Stomach (tissue), 8 donors: ENCODE measurements at regions not wholly inside any gene's neighbourhood (a gene's known extent, or its start where the extent isn't known, plus 50 kb on each side); places are given as distances from the start of the nearest gene placed in this dataset.
"Not testable (repeated sequence)": the region's sequence is repeated elsewhere in the genome, so short reads cannot be mapped to it uniquely, and the experiment has no call there.

Experiments
- DNase-seq, 2 donors: peaks; one replicate each; pipeline versions ENCODE4 v3.0.0 to v3.0.0-alpha.2; 2013 to 2019
- H3K27ac ChIP-seq, 5 donors: fragments of 200-600 bp in 4 of 5; sonication (generic) in 4 of 5; one replicate each; pipeline ENCODE4 v1.5.1; 2013 to 2019; ENCODE audit warnings: mild to moderate bottlenecking in 1 of 5, moderate library complexity in 1 of 5
- H3K27me3 ChIP-seq, 3 donors: fragments of 200-600 bp; sonication (generic); one replicate each; pipeline ENCODE4 v1.5.1; 2017 to 2019; ENCODE audit warnings: mixed run types in 1 of 3
- H3K36me3 ChIP-seq, 4 donors: fragments of 200-600 bp; sonication (generic); 1 replicate in 3 of 4; 2 replicates in 1 of 4; pipeline ENCODE4 v1.5.1; 2016 to 2019
- H3K4me1 ChIP-seq, 4 donors: fragments of 200-600 bp; sonication (generic); one replicate each; pipeline ENCODE4 v1.5.1; 2016 to 2019
- H3K4me3 ChIP-seq, 4 donors: fragments of 200-600 bp; sonication (generic) in 3 of 4; one replicate each; pipeline ENCODE4 v1.5.1; 2016 to 2019; ENCODE audit warnings: mild to moderate bottlenecking in 1 of 4
- H3K9me3 ChIP-seq, 4 donors: fragments of 200-600 bp; sonication (generic); one replicate each; pipeline ENCODE4 v1.5.1; 2016 to 2019
- EP300 ChIP-seq: sonication (generic); formaldehyde crosslinking; IDR thresholded peaks from one replicate; pipeline ENCODE4 v1.6.1; 2017; ENCODE audit warnings: antibody characterized with exemption
- POLR2A ChIP-seq, 4 donors: fragments of 450-650 bp; IDR thresholded peaks; one replicate each; pipeline ENCODE4 v1.6.1; 2016; ENCODE audit warnings: antibody characterized with exemption in 4 of 4, control low read depth in 2 of 4, mild to moderate bottlenecking in 1 of 4, moderate library complexity in 1 of 4
- POLR2AphosphoS5 ChIP-seq, 3 donors: sonication (generic); formaldehyde crosslinking; IDR thresholded peaks; one replicate each; pipeline ENCODE4 v1.6.1; 2016; ENCODE audit warnings: antibody characterized with exemption in 3 of 3
- WGBS, 5 donors: extraction: QIAGEN DNeasy Blood & Tissue Kit in 3 of 5; methylation state at CpG; one replicate each; pipeline versions ENCODE4 v1.1.5 to v1.1.7; 2013 to 2018; 5-methylcytosine and 5-hydroxymethylcytosine counted together
- intact Hi-C: fragments of 100-400 bp; cut with DNase I; formaldehyde crosslinking; loops from one replicate; pipeline ENCODE4 v1.15.1; 2023; ENCODE audit warnings: low total_unique reads
- TF ChIP-seq, protein P1 (sequence below), 7 experiments: fragments of 450-650 bp in 4 of 7; fragments of 200-600 bp in 3 of 7; sonication (generic) in 3 of 7; IDR thresholded peaks; one replicate each; pipeline ENCODE4 v1.5.1; 2016 to 2019; ENCODE audit warnings: antibody characterized with exemption in 7 of 7, control low read depth in 2 of 7, mild to moderate bottlenecking in 1 of 7
- donor health status: healthy with polysubstance abuse.
- donor health status: Bipolar disorder and iron deficiency.
- donor health status: healthy.

DNA sequence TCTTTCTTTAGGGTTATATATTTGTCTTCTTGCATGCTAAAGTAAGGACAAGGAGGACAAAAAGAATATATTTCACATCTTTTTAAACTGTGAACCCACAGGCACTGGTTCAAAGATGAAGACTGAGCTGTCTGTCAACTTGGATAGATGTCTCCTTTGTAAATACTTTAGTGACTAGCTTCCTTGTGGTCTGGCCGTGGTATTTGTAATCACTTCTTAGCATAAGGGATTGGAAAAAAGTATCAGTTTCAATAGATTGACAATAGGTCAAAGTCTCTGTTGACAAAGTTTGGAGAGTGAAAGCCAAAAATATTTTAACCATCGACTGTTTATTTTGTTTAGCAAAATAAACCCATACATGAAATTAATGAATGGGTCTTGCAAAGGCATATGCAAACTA, 91.4 kb downstream of the TMEM167A start:
- intact Hi-C loops, result no loop called here
- no peak for DNase-seq
- Histone ChIP-seq H3K9me3 (no peaks in the 10 kb centered on the region), H3K4me1 (peaks cover 0 to 12% (median 8%) of the 10 kb centered on the region in 4 donors), H3K4me3 (no peak overlapping the region), H3K27ac (no peak overlapping the region), H3K27me3 (no peaks in the 10 kb centered on the region), H3K36me3 (no peaks in the 10 kb centered on the region)
- TF ChIP-seq, protein P1, sequence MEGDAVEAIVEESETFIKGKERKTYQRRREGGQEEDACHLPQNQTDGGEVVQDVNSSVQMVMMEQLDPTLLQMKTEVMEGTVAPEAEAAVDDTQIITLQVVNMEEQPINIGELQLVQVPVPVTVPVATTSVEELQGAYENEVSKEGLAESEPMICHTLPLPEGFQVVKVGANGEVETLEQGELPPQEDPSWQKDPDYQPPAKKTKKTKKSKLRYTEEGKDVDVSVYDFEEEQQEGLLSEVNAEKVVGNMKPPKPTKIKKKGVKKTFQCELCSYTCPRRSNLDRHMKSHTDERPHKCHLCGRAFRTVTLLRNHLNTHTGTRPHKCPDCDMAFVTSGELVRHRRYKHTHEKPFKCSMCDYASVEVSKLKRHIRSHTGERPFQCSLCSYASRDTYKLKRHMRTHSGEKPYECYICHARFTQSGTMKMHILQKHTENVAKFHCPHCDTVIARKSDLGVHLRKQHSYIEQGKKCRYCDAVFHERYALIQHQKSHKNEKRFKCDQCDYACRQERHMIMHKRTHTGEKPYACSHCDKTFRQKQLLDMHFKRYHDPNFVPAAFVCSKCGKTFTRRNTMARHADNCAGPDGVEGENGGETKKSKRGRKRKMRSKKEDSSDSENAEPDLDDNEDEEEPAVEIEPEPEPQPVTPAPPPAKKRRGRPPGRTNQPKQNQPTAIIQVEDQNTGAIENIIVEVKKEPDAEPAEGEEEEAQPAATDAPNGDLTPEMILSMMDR (IDR thresholded peaks at IDR 0.05), result no peak
- TF ChIP-seq POLR2AphosphoS5 (IDR thresholded peaks at IDR 0.05) (no peak), EP300 (no peak), POLR2A (IDR thresholded peaks at IDR 0.05) (no peak)
- 12 to 28% (median 19%) methylated on average over 2 of the region's 2 CpGs for WGBS, 5 donors

DNA sequence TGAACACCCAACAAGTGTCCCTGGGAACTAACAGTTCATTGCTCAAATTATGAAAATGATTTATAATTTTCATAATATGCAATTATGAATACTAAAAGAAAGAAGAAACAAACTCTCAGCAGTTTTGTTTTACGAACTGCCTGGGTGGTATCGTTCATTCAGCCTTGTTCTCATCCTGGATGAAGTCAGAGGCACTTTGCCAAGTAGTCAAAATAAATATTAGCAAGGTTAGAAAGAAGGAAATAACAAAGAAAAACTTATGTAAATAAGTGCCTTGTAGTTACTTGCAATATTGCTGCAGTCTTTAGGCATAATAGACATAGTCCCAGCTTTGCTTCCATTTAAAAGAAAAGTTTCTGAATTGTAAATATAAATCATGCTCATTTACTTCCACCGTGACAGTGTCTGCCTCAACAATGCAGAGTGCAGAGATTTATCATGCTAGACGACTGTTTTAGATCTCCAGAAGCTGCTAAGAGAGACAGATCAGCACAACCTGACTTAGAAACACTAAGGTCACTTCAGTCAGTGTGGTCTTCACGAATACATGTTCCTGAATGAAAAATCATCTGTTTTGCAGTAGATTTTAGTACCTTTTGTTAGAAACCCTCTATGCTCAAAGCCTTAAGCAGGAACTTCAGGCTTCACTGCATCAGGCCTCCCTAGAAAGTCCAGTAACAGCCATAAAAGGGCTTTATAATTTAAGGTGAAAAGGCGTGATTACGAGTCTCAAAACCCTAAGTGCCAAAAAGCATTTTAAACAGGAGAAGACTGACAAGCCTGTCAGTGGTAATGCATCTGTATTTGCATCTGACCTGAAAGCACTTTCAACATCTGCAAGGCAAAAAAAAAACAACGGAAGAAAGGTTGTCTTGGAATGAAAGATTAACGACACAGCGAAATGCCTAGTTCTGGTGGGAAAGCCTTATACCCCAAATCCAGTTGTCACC, 92.1 kb downstream of the TMEM167A start:
- peak in 1 of 2 donors; percentile 39 for DNase-seq
- intact Hi-C loops, result no loop called here
- Histone ChIP-seq H3K27ac (no peak overlapping the region), H3K4me1 (peaks cover 0 to 12% (median 8%) of the 10 kb centered on the region in 4 donors), H3K27me3 (no peaks in the 10 kb centered on the region), H3K36me3 (no peaks in the 10 kb centered on the region), H3K4me3 (no peak overlapping the region), H3K9me3 (no peaks in the 10 kb centered on the region)
- TF ChIP-seq POLR2AphosphoS5 (IDR thresholded peaks at IDR 0.05) (no peak), EP300 (no peak), POLR2A (IDR thresholded peaks at IDR 0.05) (no peak)
- TF ChIP-seq, protein P1 (IDR thresholded peaks at IDR 0.05), result no peak
- WGBS, 5 donors, result 42 to 49% (median 44%) methylated on average over 10 of the region's 10 CpGs

DNA sequence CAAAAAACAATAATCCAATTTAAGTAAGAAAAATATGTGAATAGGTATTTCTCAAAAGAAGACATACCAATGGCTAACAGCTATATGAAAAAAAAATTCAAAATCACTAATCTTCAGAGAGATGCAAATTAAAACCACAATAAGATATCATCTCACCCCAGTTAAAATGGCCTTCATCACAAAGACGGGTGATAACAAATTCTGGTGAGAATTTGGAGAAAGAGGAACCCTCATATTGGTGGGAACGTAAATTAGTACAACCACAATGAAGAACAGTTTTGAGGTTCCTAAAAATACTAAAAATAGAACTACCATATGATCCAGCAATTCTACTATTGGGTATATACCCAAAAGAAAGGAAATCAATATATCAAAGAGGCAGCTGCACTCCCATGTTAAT, 94.3 kb downstream of the TMEM167A start:
- intact Hi-C loops, result no loop called here
- Histone ChIP-seq H3K27me3 (no peaks in the 10 kb centered on the region), H3K9me3 (no peaks in the 10 kb centered on the region), H3K27ac (no peak overlapping the region), H3K4me3 (no peak overlapping the region), H3K4me1 (peaks cover 0 to 12% (median 8%) of the 10 kb centered on the region in 4 donors), H3K36me3 (no peaks in the 10 kb centered on the region)
- WGBS, 5 donors, result 72 to 90% (median 80%) methylated on average over 2 of the region's 2 CpGs
- TF ChIP-seq POLR2A (IDR thresholded peaks at IDR 0.05), result no peak
- TF ChIP-seq, protein P1 (IDR thresholded peaks at IDR 0.05), result no peak
- no peak for TF ChIP-seq POLR2AphosphoS5 (IDR thresholded peaks at IDR 0.05)
- no peak for TF ChIP-seq EP300
- no peak for DNase-seq

DNA sequence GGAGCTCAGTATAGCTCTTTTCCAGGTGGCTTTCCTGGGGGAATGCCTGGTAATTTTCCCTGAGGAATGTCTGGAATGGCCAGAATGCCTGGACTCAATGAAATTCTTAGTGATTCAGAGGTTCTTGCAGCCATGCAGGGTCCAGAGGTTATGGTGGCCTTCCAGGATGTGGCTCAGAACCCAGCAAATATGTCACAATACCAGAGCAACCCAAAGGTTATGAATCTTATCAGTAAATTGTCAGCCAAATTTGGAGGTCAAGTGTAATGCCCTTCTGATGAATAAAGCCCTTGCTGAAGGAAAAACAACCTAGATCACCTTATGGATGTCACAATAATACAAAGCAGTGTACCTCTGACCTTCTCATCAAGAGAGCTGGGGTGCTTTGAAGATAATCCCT, 100.3 kb downstream of the TMEM167A start:
- H3K36me3 ChIP-seq, H3K27me3 ChIP-seq, DNase-seq, H3K4me1 ChIP-seq, H3K27ac ChIP-seq, H3K4me3 ChIP-seq, intact Hi-C loops: not testable (repeated sequence)
- H3K9me3 ChIP-seq, result peaks cover 0 to 24% (median 17%) of the 10 kb centered on the region in 4 donors

DNA sequence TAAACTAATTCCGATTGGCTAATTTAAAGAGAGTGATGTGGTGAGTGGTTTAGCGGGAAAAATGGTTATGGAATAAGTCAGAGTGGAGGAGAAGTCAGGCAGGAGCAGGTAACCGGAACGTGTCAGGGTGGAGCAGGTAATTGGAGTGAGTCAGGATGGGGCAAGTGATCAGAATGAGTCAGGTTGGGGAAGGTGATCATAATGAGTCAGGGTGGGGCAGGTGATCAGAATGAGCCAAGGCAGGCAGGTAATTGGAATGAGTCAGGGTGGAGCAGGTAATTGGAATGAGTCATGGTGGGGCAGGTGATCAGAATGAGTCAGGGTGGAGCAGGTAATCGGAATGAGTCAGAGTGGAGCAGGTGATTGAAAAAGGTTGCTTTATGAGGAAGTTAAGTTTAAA, 101.4 kb downstream of the TMEM167A start:
- no peak for DNase-seq
- Histone ChIP-seq H3K27ac (no peak overlapping the region), H3K4me1 (no peaks in the 10 kb centered on the region), H3K36me3 (no peaks in the 10 kb centered on the region), H3K27me3 (no peaks in the 10 kb centered on the region), H3K4me3 (no peak overlapping the region), H3K9me3 (peaks cover 0 to 24% (median 17%) of the 10 kb centered on the region in 4 donors)
- 79 to 94% (median 88%) methylated on average over 5 of the region's 5 CpGs for WGBS, 5 donors
- intact Hi-C loops, result no loop called here
- TF ChIP-seq EP300, result no peak
- no peak for TF ChIP-seq POLR2AphosphoS5 (IDR thresholded peaks at IDR 0.05)
